PC-3 (cell line): ENCODE measurements at regions not wholly inside any gene's neighbourhood (a gene's known extent, or its start where the extent isn't known, plus 50 kb on each side); places are given as distances from the start of the nearest gene placed in this dataset.

Experiments used
- EZH2 ChIP-seq: fragments of 300-600 bp; sonication (generic); IDR thresholded peaks from one replicate; pipeline ENCODE4 v1.6.1; 2017; ENCODE audit warnings: antibody characterized with exemption, mild to moderate bottlenecking, low read length; ENCODE audit not compliant: unreplicated experiment
- EZH2phosphoT487 ChIP-seq: fragments of 300-600 bp; sonication (generic); IDR thresholded peaks from 2 replicates; pipeline ENCODE4 v1.6.1; 2018; ENCODE audit warnings: mild to moderate bottlenecking, antibody characterized with exemption, low read length, borderline replicate concordance
- TF ChIP-seq, protein P1 (sequence below): fragments of 300-600 bp; sonication (generic); conservative IDR thresholded peaks from 2 replicates; pipeline ENCODE4 v1.5.1; 2017; ENCODE audit warnings: antibody characterized with exemption, low read depth, mild to moderate bottlenecking, low read length

DNA sequence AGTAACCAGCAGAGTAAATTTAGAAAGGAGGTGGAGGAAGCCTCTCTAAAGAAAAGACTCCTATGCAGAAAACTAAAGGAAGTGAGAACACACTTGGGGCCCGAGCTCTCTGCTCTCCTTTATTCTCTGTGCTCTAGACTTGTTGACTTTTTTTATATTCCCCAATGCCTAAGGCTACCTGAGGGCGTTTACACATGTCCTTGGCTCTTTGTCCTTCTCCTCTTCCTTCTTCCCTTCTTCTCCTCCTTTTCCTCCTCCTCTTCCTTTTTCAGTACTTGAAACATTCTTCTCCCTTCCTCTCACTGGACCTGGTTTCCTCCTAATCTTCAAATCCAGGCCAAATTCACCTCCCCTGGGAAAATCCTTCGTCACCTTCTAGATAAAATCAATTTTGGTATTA lies 256.4 kb upstream of the TRPC7 start:
- TF ChIP-seq, protein P1, sequence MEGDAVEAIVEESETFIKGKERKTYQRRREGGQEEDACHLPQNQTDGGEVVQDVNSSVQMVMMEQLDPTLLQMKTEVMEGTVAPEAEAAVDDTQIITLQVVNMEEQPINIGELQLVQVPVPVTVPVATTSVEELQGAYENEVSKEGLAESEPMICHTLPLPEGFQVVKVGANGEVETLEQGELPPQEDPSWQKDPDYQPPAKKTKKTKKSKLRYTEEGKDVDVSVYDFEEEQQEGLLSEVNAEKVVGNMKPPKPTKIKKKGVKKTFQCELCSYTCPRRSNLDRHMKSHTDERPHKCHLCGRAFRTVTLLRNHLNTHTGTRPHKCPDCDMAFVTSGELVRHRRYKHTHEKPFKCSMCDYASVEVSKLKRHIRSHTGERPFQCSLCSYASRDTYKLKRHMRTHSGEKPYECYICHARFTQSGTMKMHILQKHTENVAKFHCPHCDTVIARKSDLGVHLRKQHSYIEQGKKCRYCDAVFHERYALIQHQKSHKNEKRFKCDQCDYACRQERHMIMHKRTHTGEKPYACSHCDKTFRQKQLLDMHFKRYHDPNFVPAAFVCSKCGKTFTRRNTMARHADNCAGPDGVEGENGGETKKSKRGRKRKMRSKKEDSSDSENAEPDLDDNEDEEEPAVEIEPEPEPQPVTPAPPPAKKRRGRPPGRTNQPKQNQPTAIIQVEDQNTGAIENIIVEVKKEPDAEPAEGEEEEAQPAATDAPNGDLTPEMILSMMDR = no peak
- TF ChIP-seq EZH2 (no peak), EZH2phosphoT487 (no peak)
